ACC112 (cell line): ENCODE measurements at regions not wholly inside any gene's neighbourhood (a gene's known extent, or its start where the extent isn't known, plus 50 kb on each side); places are given as distances from the start of the nearest gene placed in this dataset.
"Not testable (repeated sequence)": the region's sequence is repeated elsewhere in the genome, so short reads cannot be mapped to it uniquely, and the experiment has no call there.

Source experiments
- H2AFZ ChIP-seq: fragments of 200-600 bp; sonication (generic); one replicate; pipeline ENCODE4 v1.6.0; 2017; ENCODE audit warnings: antibody characterized with exemption, low read length; ENCODE audit not compliant: unreplicated experiment
- H3K27ac ChIP-seq: fragments of 200-600 bp; sonication (generic); 2 replicates; pipeline ENCODE4 v1.5.1; 2014; ENCODE audit warnings: low read depth, mild to moderate bottlenecking, antibody characterized with exemption, low read length, moderate library complexity
- H3K27me3 ChIP-seq: fragments of 200-600 bp; sonication (generic); 2 replicates; pipeline ENCODE4 v1.6.1; 2014; ENCODE audit warnings: mild to moderate bottlenecking, antibody characterized with exemption, low read length, moderate library complexity, mixed read lengths; ENCODE audit not compliant: insufficient read depth
- H3K36me3 ChIP-seq: fragments of 200-600 bp; sonication (generic); 2 replicates; pipeline ENCODE4 v1.6.1; 2016; ENCODE audit warnings: mild to moderate bottlenecking, antibody characterized with exemption, low read length, moderate library complexity, mixed read lengths; ENCODE audit not compliant: insufficient read depth
- H3K4me1 ChIP-seq: fragments of 200-600 bp; sonication (generic); one replicate; pipeline ENCODE4 v1.6.1; 2016; ENCODE audit warnings: low read length, mixed read lengths; ENCODE audit not compliant: insufficient read depth, unreplicated experiment, control insufficient read depth
- H3K4me3 ChIP-seq: fragments of 200-600 bp; sonication (generic); 2 replicates; pipeline ENCODE4 v1.5.1; 2014; ENCODE audit warnings: mild to moderate bottlenecking, low read depth, low read length
- H3K79me2 ChIP-seq: fragments of 200-600 bp; sonication (generic); one replicate; pipeline ENCODE4 v1.6.0; 2016; ENCODE audit warnings: low read length; ENCODE audit not compliant: control insufficient read depth, unreplicated experiment, insufficient read depth

DNA sequence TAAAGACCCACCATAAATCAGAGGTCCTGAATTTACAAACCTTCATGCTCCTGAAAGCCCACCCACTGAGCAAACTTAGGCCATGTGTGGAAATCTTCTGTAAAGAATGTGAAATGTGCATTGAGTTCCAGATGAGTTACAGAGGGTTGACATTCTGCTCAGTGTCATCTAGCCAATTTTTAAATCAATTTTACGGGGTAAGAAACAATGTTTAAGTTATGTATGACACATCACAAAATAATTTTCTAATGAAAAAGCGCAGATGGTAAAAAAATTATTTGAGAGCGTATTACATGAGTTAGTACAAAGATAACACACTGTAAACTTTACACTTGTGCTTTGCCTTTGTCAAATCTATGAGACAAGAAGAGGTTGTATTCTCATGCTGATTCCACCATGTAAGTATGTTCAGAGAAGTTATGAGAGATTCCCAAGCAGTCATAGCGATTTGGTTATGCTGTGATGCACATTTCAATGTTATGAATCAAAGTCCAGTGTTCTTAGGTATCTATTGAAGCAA is 446.3 kb downstream of the ADCYAP1 start:
- no peak overlapping the region for H2AFZ ChIP-seq
- no peaks in the 10 kb centered on the region for H3K36me3 ChIP-seq
- no peaks in the 10 kb centered on the region for H3K27me3 ChIP-seq
- H3K79me2 ChIP-seq: no peaks in the 10 kb centered on the region
- H3K27ac ChIP-seq: no peak overlapping the region
- H3K4me1 ChIP-seq: no peaks in the 10 kb centered on the region
- no peak overlapping the region for H3K4me3 ChIP-seq

DNA sequence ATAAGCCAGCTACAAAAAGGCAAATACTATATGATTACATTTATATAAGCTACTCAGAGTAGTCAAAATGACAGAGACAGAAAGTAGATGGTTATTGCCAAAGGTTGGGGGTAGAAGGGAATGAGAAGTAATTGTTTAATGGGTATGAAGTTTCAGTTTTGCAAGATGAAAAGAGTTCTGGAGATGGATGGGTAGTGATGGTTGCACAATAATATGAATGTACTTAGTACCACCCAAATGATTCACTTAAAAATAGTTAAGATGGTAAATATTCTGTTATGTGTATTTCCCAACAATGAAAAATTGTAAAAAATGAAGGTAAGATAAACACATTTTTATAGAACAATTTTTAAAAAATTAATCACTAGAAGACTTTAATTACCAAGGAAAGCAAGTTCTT is 448.4 kb downstream of the ADCYAP1 start:
- no peak overlapping the region for H2AFZ ChIP-seq
- no peak overlapping the region for H3K27ac ChIP-seq
- H3K4me3 ChIP-seq: no peak overlapping the region
- H3K27me3 ChIP-seq: no peaks in the 10 kb centered on the region
- no peaks in the 10 kb centered on the region for H3K79me2 ChIP-seq
- no peaks in the 10 kb centered on the region for H3K36me3 ChIP-seq
- H3K4me1 ChIP-seq: no peaks in the 10 kb centered on the region

DNA sequence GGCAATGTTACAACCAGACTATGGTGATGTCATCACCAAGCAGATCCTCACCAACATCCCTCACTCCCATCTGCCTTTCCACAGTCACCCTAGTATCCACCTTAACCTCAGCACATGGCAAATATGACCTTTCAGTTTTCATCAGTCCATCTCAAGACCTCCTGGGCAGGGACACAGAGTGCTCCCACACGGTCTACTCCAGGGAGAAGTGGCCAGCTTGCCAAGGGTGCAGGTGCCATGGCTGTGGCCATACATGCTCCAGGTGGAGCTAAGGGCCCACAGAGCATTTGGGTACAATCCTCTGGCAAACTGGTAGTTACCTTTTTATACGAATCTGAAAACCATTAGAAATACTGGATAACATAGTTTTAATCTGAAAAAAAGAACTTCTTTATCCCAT is 453.1 kb downstream of the ADCYAP1 start:
- no peak overlapping the region for H3K27ac ChIP-seq
- H3K4me1 ChIP-seq: no peaks in the 10 kb centered on the region
- H2AFZ ChIP-seq: no peak overlapping the region

DNA sequence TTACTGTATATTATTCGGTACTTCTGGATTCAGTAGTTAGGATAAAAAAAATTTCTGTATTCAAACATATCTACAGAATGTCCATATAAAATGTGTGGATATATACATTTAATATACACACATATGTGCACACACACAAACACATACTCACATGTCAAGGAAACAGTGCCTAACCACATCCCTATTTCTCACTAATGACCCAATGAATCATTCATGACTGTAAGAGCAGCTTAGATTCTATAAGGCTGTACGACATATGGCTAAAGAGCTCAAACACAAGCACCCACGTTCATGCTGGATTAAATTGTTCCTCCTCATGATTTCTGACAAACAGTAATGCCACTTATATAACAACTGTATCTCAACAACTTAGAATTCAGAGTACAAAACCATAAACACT is 457.3 kb downstream of the ADCYAP1 start:
- no peak overlapping the region for H2AFZ ChIP-seq
- no peaks in the 10 kb centered on the region for H3K79me2 ChIP-seq
- H3K27ac ChIP-seq: no peak overlapping the region

More for the DNA sequence above, 453.1 kb downstream of the ADCYAP1 start:
- Histone ChIP-seq H3K27me3 (no peaks in the 10 kb centered on the region), H3K79me2 (no peaks in the 10 kb centered on the region), H3K36me3 (no peaks in the 10 kb centered on the region), H3K4me3 (no peak overlapping the region)

DNA sequence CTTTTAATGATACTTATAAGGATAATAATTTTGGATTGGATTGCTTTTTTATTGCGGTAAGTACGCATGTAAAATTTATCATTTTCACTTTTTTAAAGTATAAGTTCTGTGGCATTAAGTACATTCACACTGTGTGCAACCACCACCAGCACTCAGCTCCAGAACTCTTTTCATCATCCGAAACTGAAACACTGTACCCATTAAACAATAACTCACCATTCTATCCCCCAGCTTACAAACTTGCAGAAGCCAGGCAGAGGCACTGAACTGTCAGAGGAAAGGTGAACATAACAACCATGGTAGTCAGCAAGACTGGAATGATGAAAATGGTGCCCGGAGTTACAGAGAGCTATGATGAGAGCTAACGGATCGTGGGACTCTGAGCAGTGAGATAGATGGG is 465.9 kb downstream of the ADCYAP1 start:
- no peaks in the 10 kb centered on the region for H3K27me3 ChIP-seq
- H3K4me1 ChIP-seq: no peaks in the 10 kb centered on the region
- no peak overlapping the region for H3K4me3 ChIP-seq
- no peaks in the 10 kb centered on the region for H3K36me3 ChIP-seq
- H3K27ac ChIP-seq: no peak overlapping the region
- no peaks in the 10 kb centered on the region for H3K79me2 ChIP-seq
- no peak overlapping the region for H2AFZ ChIP-seq

More for the DNA sequence above, 457.3 kb downstream of the ADCYAP1 start:
- no peaks in the 10 kb centered on the region for H3K27me3 ChIP-seq
- no peaks in the 10 kb centered on the region for H3K4me1 ChIP-seq
- no peaks in the 10 kb centered on the region for H3K36me3 ChIP-seq
- no peak overlapping the region for H3K4me3 ChIP-seq

DNA sequence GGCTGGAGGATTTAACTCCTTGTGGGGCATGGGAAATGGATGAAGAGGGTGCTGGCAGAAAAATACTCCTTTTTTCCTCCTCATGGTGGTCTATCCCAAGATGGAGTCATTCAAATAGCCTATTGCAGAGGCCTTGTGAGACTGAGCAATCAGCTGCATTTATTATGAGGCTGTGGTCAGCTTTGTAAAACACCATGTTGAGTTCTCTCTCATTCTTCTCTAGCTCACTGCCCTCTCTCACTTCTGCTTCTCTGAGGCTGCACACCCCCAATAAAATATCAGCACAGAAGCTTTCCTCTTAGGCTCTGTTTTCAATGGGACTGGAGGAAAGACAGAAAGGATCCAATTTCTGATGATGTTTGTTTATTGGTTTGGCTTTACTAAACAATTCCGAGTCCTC is 467.1 kb downstream of the ADCYAP1 start:
- Histone ChIP-seq H3K4me3 (no peak overlapping the region), H3K27ac (no peak overlapping the region), H3K79me2 (no peaks in the 10 kb centered on the region), H3K27me3 (no peaks in the 10 kb centered on the region), H3K4me1 (no peaks in the 10 kb centered on the region), H2AFZ (no peak overlapping the region), H3K36me3 (no peaks in the 10 kb centered on the region)

DNA sequence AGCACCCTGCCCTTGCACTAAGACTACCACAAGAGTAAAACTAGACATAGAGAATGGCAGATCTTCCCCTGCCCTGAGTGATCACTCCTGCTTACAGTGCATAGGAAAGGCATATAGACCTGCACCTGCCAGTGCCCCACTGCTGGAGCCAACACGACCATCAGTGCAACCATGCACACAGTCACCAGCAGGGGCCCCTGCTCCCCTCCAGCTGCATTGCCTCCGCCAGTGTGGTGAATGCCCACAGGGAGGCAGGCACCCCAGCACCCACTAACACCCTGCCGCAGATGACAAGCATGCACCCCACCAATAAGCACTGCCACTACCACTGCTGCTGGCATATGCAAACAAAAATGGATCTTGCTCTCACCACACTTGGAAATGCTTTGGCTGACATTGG is 478.8 kb downstream of the ADCYAP1 start:
- Histone ChIP-seq H3K27ac (no peak overlapping the region), H3K4me3 (no peak overlapping the region), H3K4me1 (no peaks in the 10 kb centered on the region), H3K36me3 (no peaks in the 10 kb centered on the region), H2AFZ (no peak overlapping the region), H3K79me2 (no peaks in the 10 kb centered on the region), H3K27me3 (no peaks in the 10 kb centered on the region)

DNA sequence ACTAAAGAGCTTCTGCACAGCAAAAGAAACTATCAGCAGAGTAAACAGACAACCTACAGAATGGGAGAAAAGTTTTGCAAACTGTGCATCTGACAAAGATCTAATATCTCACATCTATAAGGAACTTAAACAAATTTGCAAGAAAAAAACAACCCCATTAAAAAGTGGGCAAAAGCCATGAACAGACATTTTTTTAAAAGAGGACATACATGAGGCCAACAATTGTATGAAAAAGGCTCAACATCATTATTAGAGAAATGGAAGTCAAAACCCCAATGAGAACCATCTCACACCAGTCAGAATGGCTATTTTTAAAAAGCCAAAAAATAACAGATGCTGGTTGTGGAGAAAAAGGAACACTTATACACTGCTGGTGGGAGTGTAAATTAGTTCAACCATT is 483.8 kb downstream of the ADCYAP1 start:
- H3K79me2 ChIP-seq: not testable (repeated sequence)

DNA sequence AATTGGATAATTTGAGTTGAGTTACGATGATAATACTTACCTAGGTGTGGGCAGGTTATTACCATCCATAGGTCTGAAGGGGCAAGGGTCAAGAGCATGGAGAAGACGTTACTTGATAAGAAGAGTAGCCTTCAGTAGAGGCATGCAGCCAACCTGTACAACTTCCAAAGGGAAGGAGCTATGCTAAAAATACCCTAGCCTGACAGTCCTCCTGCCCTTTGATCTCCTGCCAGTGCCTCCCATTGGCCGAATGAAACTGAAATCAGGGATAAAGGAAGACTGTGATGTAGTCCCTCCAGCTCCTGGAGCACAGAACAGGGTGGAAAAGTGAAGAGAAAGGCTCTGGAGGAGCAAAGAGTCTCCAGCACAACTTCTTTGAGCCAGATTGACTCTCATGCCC is 487.4 kb downstream of the ADCYAP1 start:
- no peaks in the 10 kb centered on the region for H3K4me1 ChIP-seq
- no peaks in the 10 kb centered on the region for H3K79me2 ChIP-seq
- no peaks in the 10 kb centered on the region for H3K36me3 ChIP-seq
- H3K4me3 ChIP-seq: no peak overlapping the region
- H2AFZ ChIP-seq: no peak overlapping the region
- no peak overlapping the region for H3K27ac ChIP-seq
- no peaks in the 10 kb centered on the region for H3K27me3 ChIP-seq

More for the DNA sequence above, 483.8 kb downstream of the ADCYAP1 start:
- H3K27me3 ChIP-seq, H2AFZ ChIP-seq, H3K4me3 ChIP-seq, H3K4me1 ChIP-seq, H3K36me3 ChIP-seq, H3K27ac ChIP-seq: not testable (repeated sequence)

DNA sequence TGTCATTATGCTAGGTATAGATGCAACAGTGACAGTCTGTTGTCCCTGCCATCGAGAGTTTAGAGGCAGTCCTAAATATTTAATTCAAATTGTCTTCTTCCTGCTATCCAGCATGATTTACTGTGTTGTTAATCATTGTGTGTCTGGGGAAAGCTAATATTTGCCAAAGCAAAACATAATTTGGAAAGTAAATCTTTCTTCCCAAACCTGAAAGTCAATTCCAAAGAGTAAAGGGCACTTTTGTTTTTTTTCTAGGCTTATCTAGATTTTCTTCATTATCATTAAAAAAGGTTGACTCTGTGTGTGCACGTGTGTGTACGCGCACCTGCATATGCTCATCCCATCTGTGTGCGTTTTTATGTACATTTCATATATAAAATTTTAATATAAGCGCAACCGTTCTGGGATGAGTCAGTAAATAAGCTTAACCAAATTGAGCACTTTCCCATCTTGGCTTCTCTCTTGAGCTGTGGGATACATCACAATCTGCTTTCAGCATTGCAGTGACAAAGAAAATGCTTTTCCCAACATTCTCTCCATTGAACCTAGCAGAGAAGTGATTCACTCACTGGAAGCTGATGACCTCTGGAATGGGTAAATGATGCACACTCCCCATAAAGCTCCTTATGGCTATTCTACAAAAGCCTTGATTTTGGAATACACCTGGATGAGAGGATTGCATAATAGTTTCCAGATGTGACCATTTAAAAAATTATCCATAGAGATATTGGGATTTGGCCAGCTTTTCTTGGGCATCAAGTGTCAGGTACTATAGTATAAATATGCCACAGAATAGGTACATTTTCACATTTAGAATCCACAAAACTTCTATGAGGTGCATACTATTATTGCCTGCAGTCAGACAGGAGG is 488.4 kb downstream of the ADCYAP1 start:
- Histone ChIP-seq H3K36me3 (no peaks in the 10 kb centered on the region), H2AFZ (no peak overlapping the region), H3K4me1 (no peaks in the 10 kb centered on the region), H3K4me3 (no peak overlapping the region), H3K27me3 (no peaks in the 10 kb centered on the region), H3K27ac (no peak overlapping the region), H3K79me2 (no peaks in the 10 kb centered on the region)

DNA sequence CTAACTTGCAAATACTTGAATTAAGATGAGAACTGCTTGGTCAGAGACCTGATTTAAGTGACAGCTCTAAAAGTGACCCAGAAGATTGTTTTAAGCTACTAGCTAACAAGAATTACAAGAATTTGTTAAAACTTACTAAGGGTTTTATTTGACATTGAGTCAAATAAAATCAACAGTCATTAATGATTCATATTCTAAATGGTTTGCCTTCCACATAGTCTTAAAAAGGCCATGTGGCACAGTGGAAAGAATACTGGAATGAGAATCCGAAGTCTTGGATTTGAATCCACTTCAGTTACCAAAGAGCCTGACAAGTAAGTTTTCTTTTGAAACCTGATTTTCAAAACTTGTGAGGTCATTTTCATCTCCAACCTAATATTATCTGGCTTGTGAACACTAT is 489.3 kb downstream of the ADCYAP1 start:
- Histone ChIP-seq H3K27me3 (no peaks in the 10 kb centered on the region), H3K36me3 (no peaks in the 10 kb centered on the region), H3K4me3 (no peak overlapping the region), H3K79me2 (no peaks in the 10 kb centered on the region), H2AFZ (no peak overlapping the region), H3K4me1 (no peaks in the 10 kb centered on the region), H3K27ac (no peak overlapping the region)
